HG02943 (cell line): ENCODE measurements at regions not wholly inside any gene's neighbourhood (a gene's known extent, or its start where the extent isn't known, plus 50 kb on each side); places are given as distances from the start of the nearest gene placed in this dataset.

Source experiments
- ATAC-seq: cut with Tn5 transposase; IDR thresholded peaks from one replicate; pipeline ENCODE4 v1.9.1; 2021; ENCODE audit warnings: mild to moderate bottlenecking, low read depth, moderate library complexity; ENCODE audit not compliant: unreplicated experiment

DNA sequence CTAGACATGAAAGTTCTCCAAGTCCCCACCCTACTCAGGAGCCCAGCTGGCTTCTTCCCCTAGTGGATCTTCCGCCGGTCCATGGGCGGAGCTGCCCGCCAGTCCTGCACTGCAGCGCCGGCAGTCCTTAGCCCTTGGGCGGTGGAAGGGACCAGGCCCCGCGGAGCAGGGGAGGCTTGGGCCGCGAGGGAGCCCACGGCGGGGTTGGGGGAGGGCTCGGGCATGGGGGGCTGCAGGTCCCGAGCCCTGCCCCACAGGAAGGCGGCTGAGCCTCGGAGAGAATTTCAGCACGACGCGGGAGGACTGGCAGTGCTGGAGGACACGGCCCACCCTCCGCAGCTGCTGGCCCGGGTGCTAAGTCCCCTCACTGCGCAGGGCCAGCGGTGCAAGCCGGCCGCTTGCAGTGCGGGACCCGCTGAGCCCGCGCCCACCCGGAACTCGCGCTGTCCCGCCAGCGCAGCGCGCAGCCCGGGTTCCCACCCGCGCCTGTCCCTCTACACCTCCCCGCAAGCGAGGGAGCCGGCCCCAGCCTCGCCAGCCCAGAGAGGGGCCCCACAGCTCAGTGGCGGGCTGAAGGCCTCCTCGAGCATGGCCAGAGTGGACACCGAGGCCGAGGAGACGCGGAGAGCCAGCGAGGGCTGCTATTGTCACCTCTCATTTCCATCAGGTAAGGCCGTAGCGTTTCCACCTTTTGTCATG is 1398.6 kb downstream of the MRPL39 start:
- ATAC-seq = no peak

DNA sequence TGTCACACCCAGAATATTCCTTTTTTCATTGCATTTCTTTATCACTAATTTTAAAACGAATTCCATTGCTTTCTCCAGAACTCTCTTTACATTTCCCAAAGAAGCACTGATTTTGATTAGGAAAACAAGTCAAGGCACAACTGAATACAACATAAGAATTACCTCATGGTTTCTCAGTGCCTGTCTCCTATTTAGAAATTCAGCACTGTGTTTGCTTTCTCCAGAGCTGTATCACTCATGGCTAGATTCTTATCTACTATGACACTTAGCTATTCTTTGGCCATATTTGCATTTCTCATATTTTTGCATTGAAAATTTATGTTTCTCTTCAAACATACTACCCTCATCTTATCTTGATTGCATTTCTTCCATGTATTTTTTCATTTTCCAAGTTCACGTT is 1402.0 kb downstream of the MRPL39 start:
- ATAC-seq = no peak

DNA sequence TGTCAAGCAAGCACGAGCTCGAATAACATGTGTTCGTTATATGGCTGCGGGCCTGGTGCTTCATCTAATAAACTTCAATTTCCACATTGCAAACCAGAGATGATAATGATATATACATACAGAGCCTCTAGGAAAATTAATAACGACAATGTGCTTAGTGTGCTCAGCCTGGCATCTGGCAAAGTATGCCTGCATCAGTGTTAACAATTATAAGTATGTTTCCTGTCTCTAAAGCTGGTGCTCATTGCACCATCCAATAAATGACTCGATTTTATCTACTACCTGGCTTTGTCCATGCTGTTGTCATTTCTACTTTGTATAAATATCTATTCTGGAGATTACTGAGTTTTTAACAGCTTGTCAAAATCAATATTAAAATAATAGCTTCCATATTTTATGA is 1402.6 kb downstream of the MRPL39 start:
- ATAC-seq = no peak

DNA sequence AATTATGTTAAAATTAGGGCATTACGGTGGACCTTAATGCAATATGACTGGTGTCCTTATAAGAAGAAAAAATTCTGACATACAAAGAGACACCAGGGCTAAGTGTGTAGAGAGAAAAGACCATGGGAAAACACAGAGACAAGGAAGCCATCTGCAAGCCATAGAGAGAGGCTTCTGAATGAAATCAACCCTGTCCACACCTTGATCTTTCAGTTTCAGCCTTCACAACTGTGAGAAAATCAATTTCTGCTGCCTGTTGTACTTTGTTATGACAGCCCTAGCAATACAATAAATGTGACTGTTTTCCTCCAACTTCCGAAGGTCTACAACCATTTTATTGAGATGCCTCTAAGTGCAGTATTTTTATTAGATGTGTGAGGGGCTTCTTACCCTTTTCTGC is 1407.2 kb downstream of the MRPL39 start:
- no peak for ATAC-seq

DNA sequence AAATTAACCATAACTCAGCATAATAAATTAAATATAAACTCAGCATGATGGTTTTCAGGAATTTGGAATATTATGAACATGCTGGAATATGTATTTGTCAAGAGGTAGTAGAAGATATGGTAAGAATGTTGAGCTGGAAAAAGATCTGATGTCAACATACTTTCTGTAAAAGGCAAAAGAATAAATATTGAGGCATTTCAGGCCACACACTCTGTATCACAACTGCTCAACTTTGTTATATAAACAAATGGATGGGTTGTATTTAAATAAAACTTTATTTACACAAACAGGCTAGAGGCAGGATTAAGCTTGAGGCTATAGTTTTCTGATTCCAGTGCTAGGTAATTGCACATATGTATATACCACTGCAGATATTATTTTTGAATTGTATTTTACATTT is 1409.4 kb downstream of the MRPL39 start:
- ATAC-seq = no peak

DNA sequence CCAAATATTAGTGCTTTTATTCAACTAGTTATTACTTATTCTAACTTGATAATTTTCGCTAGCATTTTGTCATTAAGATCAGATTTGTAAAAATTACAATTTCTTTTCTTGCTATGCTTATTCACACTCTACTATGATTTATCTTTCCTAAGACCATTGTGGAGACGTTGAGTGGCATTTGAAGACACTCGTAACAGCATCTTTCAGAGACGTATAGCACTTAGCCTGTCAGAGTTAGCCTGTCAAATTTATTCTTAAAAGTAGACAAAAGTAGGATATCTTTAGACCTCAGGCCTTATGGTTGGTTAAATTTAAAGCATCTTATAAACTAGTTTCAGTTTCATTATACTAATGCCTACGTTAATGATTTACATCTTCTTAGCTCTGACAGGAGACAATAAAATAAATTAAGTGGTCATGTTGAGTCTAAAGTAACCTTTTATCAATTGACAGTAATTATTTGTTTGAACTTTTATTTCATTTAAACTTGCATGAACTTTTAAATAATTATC is 1410.1 kb downstream of the MRPL39 start:
- ATAC-seq = no peak

DNA sequence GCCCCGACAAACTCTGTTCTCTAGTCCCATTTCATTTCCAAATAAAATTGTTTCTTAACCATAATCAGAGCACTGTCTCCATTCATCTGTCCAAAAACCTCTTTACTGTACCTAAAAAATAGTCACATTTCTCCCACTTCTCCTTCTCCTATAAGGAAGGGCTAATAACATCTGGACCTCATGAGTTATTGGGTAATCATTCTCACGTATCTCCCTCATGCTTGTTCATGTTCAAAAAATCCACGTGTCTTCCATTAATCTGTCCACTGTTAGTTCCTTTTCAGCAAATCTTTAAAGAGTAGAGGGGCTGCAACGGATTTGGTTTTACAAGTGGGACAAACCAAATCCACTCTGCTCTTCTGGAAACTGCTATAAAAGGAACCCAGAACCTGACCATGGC is 1418.8 kb downstream of the MRPL39 start:
- ATAC-seq = no peak

DNA sequence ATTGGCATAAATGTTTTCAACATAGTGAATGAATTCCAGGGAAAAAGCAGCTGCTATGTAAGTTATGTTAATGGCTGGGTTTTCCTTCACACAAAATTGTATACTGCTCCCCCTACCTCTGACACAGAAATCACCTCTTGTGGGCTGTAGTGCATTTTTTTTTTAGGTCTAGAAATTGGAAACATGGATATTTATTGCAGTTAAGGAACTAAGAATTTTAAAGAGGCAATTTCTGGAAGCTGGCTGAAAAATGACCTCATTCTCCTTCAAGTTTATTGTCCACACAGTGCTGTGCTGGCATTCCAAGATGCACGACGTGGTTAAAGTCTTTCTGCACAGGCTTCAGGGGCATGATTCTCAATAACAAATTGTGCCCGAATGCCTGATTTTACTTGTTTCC is 1424.2 kb downstream of the MRPL39 start:
- ATAC-seq = no peak

DNA sequence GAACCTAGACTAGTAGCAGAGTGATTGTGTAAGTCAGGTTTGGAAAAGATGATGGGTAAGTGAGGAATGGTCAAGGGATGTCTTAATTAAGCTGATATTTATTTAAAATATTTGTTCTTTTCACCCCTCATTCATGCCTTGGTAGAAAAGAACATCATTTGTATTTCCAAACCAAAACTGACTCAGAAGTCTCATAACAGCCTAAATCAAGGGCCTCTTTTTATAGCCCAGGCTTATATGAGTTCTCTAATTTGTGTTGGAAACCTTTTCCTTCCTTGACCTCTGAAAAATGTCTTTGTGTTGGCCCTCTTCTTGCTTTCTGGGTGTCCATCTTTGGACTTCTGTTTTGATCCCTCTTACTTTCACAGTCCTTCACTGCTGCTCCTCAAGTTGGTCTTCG is 1428.2 kb downstream of the MRPL39 start:
- ATAC-seq = no peak

DNA sequence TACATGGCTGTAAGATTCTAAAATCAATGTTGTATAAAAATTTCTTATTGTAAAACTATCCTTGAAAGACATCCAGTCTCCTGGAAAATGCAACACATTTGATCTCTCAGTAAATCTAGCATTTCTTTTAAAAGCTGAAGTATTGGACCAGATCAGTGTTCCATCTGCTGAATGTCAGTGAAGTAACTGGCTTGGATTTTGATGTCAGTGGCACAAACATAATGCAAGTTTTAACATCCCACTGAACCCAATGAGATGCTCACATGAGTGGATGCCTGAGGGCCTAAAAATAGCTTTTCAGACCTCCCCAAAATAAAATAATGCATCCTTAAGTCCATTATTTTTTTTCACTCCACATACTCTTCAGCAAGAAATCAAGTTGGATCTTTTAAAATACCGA is 1432.2 kb downstream of the MRPL39 start:
- ATAC-seq = no peak

DNA sequence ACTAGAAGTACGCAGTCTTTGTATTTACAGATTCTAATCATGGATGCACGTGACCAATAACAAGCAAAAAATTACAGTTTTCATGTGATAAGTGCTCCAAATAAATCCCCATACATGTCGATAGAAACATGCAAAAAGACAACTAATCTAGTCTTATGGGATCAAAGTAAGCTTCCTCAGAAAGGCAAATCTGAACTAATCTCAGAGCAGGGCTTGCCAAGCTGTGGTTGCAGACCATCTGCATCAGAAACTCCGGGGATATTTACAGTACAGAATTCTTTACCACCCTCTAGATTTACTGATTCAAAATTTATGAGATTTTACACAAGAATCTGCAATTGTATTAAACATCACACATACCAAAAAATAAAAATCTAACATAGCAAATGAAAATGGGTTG is 1435.5 kb downstream of the MRPL39 start:
- no peak for ATAC-seq

DNA sequence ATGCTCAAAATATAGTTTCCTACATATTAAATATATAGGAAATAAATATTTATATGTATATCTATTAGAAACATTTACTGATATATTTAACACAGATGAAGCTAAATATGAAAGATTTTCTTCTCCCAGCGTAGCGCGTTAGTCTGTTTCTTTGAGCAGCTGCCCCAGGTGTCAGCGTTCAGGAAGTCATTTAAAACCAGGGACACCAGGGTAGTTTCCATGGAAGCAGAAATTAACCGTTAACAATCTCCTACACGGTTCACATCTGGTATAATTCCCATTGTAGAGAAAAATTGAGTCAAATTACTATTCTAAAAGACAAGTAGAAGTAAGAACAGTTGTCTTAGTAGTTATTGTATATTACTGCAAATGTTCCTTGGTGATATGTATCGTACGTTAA is 1443.7 kb downstream of the MRPL39 start:
- ATAC-seq = no peak

DNA sequence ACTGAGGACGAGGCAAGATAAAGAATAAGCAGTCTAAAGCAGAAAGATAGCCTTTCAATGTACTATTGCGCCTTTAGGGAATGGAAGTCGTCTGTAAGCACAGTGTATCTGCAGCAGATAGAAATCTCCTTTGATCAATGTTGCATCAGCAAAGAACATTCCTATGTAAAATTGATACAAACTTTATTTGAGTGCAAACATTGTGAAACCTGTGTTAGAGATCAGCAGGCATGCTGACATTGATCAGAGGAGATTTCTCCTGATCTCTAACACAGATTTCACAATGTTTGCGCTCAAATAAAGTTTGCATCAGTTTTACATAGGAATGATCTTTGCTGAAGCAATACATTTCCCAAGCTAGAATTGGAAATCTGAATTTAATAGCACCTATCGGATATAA is 1446.8 kb downstream of the MRPL39 start:
- no peak for ATAC-seq

DNA sequence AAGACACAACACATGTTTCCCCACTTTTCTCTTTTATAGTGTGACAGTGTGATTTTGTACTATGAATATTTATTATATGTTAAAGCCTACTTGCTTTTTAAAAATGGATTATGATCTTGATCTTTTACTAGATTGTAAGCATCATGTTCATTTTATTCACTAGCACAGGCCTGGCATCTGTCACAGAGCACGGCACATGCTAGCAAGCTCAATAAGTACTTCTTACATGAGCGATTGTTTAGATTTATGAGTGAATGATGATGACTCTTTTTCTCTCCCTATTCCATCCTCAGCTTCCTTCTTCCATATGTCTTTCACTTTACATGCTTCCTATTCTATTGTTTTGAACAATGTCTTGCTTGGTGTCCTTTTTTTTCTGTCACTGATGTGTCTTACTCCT is 1454.1 kb downstream of the MRPL39 start:
- no peak for ATAC-seq

DNA sequence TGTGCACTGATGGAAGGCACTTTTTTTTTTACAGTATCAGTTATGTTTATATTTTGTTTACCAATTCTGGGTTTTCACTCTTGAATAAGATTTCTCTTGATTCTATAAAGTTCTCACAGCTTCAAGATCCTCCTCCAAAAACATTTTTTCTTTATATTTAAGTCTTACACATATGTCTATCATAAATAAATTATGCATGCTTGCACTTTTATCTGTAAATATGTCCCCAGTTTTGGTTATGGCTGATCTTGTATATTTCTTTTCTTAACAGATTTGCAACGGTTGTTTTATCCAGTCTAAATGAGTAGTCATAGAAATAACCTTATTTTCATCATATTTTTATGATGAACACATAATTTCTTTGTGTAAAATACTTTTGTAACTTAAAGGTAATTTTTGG is 1456.5 kb downstream of the MRPL39 start:
- ATAC-seq = no peak

DNA sequence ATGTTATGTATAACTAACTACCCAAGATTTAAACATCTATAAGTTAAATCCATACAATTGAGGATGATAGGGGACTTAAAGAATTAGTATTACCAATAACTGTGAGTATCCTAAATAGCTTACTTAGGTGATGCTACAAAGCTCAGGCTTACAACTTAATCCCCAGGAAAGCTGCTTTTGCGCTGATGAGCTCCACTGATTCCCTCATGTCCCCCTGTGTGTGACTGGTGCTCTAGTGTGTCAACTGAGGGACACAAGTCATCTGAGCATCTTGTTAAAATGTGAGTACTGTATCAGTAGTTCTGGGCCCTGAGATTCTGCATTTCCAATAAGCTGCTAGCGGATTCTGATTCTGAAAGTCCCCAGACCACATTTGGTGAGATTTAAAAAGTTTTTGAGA is 1458.8 kb downstream of the MRPL39 start:
- no peak for ATAC-seq

DNA sequence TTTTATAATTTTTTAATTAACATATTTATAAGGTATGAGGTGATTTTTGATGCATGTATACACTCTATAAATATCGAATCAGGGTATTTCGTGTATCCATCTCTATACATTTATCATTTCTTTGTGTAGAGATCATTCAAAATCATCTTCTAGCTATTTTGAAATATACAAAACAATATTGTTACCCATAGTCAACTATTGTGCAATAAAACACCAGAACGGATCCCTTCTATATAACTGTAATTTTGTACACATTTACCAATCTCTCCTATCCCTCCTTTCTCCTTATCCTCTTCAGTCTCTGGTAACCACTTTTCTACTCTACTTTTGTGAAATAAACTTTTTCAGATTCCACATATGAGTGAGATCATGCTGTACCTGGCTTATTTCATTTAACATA is 1459.6 kb downstream of the MRPL39 start:
- ATAC-seq = no peak

DNA sequence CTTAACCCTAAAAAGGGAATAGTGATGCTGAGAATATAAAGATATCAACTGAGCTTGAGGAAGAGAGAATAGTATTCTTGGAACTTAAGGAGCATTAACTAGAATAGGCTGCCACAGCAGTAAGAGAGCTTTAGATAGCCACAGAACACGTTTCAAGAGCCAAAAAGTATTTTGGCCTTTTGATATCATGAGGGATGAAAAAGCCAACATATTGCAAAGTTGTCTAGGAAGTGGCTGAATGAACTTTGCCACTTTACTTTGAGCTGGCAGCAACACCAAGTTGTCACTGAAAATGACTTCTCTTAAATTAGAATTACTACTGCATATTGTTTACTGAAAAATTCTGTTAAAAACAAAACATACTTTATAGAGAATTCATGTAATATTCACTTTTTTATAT is 1476.2 kb downstream of the MRPL39 start:
- no peak for ATAC-seq

DNA sequence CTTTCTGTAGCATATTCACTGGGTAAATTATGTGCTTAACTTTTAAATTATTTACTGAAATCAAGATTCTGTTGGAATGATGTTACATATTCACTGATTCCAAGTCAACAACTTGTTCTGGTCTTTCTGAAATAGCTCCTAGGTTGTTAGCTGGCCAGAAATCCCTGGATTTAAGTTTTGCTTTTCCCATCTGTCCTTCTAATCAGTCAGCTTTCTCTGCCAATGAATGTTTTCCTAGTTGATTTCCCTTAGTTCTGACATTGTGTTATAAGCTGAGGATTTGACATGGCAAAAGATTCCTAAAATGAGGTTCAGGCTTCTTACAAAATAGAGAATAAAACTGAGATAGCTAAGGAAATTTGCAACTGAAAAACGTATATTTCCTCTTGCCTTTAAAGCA is 1479.6 kb downstream of the MRPL39 start:
- ATAC-seq = no peak

DNA sequence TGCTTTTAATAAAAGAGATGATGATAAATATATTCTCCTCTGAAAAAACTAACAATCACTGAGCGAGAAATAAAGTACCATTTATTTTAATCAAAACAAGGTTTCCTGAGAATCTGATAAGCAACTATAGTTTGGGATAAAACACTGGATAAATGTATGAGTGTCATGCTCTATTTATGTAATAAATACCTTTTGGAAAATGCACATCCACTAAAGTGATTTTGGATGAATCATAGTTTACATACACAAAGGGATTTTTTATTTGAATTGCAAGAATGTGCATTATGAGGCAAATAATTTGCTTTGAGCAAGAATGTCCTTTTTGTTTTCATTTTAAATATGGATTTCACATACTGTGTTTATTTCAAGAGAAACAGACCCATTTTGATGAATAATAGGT is 1483.5 kb downstream of the MRPL39 start:
- no peak for ATAC-seq

DNA sequence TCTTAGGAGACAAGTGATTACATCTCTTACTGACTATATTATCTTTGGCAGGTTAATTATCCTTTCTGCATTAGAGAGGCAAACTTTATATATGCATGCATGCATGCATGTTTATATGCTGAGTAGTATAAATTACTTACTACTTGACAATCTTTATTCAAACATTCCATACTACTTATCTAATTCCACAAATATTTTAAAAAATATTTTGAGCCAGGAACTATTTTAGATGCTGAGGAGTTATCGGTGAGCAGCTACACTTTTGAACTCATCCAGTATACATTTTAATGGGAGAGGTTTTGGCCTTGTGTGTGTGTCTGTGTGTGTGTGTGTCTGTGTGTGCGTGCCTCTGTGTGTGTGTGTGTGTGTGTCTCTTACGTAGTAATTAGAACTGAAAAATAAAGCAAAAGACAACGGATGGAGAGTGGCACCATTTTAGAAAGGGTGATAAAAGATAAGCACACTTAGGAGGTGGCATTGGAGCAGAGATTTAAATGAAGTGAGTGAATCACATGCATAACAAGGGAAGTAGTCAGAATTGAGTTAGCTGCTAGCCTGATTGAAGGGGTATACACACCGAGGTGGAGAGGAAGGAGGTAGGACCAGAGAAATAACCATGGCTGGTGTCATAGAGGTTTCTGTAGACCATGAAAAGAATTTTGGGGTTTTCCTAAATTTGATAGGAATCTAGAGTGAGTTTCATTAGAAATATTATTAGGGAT is 1488.4 kb downstream of the MRPL39 start:
- ATAC-seq = no peak

DNA sequence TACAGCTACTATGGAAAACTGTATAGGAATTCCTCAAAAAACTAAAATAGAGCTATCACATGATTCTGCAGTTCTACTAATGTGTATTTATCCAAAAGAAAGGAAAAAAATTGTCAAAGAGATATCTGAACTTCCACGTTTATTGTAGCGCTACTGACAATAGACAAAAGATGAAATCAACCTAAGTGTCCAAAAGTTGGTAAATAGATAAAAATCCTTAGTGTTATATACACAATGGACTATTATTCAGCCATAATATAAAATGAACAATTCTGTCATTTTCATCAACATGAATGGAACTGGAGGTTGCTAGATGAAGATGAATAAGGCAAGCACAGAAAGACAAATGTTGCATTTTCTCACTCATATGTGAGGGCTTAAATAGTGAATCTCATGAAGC is 1492.1 kb downstream of the MRPL39 start:
- no peak for ATAC-seq
